Prostate gland (tissue), 2 donors: ENCODE measurements at regions not wholly inside any gene's neighbourhood (a gene's known extent, or its start where the extent isn't known, plus 50 kb on each side); places are given as distances from the start of the nearest gene placed in this dataset.

Experiments used
- DNase-seq: peaks from one replicate; pipeline ENCODE4 v3.0.0-alpha.2; 2019; ENCODE audit warnings: low spot score
- H3K27ac ChIP-seq, 2 donors: fragments of 200-600 bp; sonication (generic); 2 replicates each; pipeline ENCODE4 v1.5.1; 2017 to 2019
- H3K27me3 ChIP-seq: fragments of 200-600 bp; sonication (generic); replicated peaks from 2 replicates; pipeline ENCODE4 v1.5.1; 2019; ENCODE audit not compliant: insufficient read depth
- H3K36me3 ChIP-seq, 2 donors: fragments of 200-600 bp; sonication (generic); 1 replicate in 1 of 2; 2 replicates in 1 of 2; pipeline versions ENCODE4 v1.5.1 to v1.8.1; 2017 to 2019
- H3K4me1 ChIP-seq: fragments of 200-600 bp; sonication (generic); replicated peaks from 2 replicates; pipeline ENCODE4 v1.5.1; 2019
- H3K4me3 ChIP-seq, 2 donors: fragments of 200-600 bp; sonication (generic); 2 replicates each; pipeline ENCODE4 v1.5.1; 2017 to 2019
- H3K9me3 ChIP-seq: fragments of 200-600 bp; sonication (generic); 2 replicates; pipeline ENCODE4 v1.5.1; 2017
- CTCF ChIP-seq, 4 experiments: fragments of 200-600 bp in 2 of 4; fragments of 450-650 bp in 2 of 4; sonication (generic) in 2 of 4; IDR thresholded peaks; 1 replicate in 3 of 4; 2 replicates in 1 of 4; pipeline ENCODE4 v1.5.1; 2016 to 2019; ENCODE audit warnings: antibody characterized with exemption in 4 of 4, mild to moderate bottlenecking in 2 of 4, moderate library complexity in 2 of 4
- POLR2A ChIP-seq: fragments of 450-650 bp; IDR thresholded peaks from one replicate; pipeline ENCODE4 v1.6.1; 2016; ENCODE audit warnings: antibody characterized with exemption, mild to moderate bottlenecking
- POLR2AphosphoS5 ChIP-seq: sonication (generic); formaldehyde crosslinking; IDR thresholded peaks from one replicate; pipeline ENCODE4 v1.6.1; 2017; ENCODE audit warnings: antibody characterized with exemption
- WGBS: methylation state at CpG from one replicate; pipeline ENCODE4 v1.1.5; 2018; 5-methylcytosine and 5-hydroxymethylcytosine counted together
- intact Hi-C: fragments of 100-400 bp; cut with DNase I; formaldehyde crosslinking; loops from one replicate; pipeline ENCODE4 v1.14.2; 2022

DNA sequence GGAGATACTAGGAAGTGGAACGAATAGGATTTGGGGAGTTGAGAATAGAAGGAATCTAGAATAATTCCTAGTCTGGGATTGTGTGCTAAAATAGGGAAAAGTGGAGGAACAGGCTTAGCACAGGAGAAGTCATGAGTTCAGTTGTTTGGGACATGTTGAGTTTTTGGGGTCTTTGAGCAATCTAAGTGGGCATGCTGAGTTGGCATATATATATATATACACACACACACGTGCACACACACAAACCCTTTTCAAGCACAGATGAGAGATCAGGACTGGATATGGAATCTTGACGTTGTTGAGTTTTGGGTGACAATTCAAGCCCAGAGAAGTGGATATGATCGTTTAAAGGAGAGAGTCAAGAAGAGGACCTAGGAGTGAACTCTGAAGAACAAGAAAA, 168.2 kb upstream of the CHST9 start:
- no peaks in the 10 kb centered on the region for H3K9me3 ChIP-seq
- DNase-seq = no peak
- H3K27me3 ChIP-seq = no peaks in the 10 kb centered on the region
- H3K36me3 ChIP-seq = no peaks in the 10 kb centered on the region
- TF ChIP-seq CTCF (IDR thresholded peaks at IDR 0.05) (no peak), POLR2A (no peak), POLR2AphosphoS5 (no peak)
- 83% methylated on average over 4 of the region's 4 CpGs for WGBS
- H3K4me1 ChIP-seq = no peaks in the 10 kb centered on the region
- no peak overlapping the region for H3K4me3 ChIP-seq
- intact Hi-C loops = no loop called here
- H3K27ac ChIP-seq = no peak overlapping the region

GRCh38 chr18:27349284-27349882, 164.3 kb upstream of the CHST9 start:
- intact Hi-C loops = no loop called here
- TF ChIP-seq POLR2AphosphoS5 = no peak
- no peak for TF ChIP-seq CTCF (IDR thresholded peaks at IDR 0.05)
- no peak for TF ChIP-seq POLR2A
- Histone ChIP-seq H3K36me3 (no peaks in the 10 kb centered on the region), H3K27me3 (no peaks in the 10 kb centered on the region), H3K9me3 (no peaks in the 10 kb centered on the region), H3K4me1 (no peaks in the 10 kb centered on the region), H3K27ac (no peak overlapping the region), H3K4me3 (no peak overlapping the region)
- 84% methylated on average over 4 of the region's 4 CpGs for WGBS
- no peak for DNase-seq

- H3K4me1 ChIP-seq = no peaks in the 10 kb centered on the region
- no peaks in the 10 kb centered on the region for H3K9me3 ChIP-seq
- H3K27me3 ChIP-seq = no peaks in the 10 kb centered on the region
- DNase-seq = no peak
- intact Hi-C loops = no loop called here
- H3K4me3 ChIP-seq = no peak overlapping the region
- TF ChIP-seq POLR2AphosphoS5 (no peak), POLR2A (no peak), CTCF (IDR thresholded peaks at IDR 0.05) (no peak)
- H3K36me3 ChIP-seq = no peaks in the 10 kb centered on the region
- no peak overlapping the region for H3K27ac ChIP-seq
- 72% methylated on average over 1 of the region's 1 CpG for WGBS
These were observed 146.5 kb upstream of the CHST9 start for GRCh38 chr18:27331606-27332005.

DNA sequence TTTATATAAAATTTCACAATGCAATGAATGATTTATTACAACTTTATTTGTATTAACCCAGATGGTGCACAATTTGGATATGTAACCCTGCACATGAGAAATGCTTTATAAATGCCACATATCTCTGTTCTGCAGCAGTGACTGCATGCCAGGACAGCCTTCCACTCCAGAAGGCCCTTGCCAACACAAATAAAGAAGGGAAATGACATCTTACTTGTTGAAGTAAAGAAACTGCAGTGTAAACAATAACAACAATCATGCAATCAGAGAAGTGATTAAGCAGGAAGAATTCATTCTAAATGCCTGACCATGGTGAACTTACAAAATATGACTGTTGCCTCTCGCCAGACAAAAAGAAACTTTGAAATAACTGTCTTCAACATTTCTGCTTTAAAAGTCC, 129.9 kb upstream of the CHST9 start:
- H3K36me3 ChIP-seq = no peaks in the 10 kb centered on the region
- H3K9me3 ChIP-seq = no peaks in the 10 kb centered on the region
- no peaks in the 10 kb centered on the region for H3K4me1 ChIP-seq
- H3K27ac ChIP-seq = no peak overlapping the region
- H3K4me3 ChIP-seq = no peak overlapping the region
- WGBS = 34% methylated on average over 1 of the region's 1 CpG
- no peak for DNase-seq
- intact Hi-C loops = loop anchor here (10.0 kb wide), 1 partner anchor 50 kb away; no protein-coding TSS in a partner anchor
- H3K27me3 ChIP-seq = no peaks in the 10 kb centered on the region
- TF ChIP-seq POLR2AphosphoS5 (peak; percentile 13), CTCF (IDR thresholded peaks at IDR 0.05) (no peak), POLR2A (no peak)

DNA sequence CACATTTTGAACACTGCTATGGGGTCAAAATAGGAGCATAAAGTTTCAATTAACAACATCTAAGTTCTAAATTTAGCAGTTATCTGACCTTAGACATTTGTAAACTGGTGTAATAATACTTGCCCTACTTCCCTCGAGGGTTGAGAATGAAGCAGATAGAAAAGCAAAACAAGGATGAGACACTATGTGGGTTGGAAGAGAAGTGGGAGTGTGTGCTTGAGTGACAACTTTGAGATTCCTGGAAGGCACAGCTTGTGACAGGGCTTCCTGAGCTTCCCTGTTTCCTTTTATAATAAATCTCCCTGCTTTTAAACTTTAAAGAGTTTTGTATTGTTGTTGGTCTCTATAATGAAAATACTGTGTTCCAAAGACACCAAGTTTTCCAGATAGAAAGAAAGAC, 128.6 kb upstream of the CHST9 start:
- no peaks in the 10 kb centered on the region for H3K4me1 ChIP-seq
- TF ChIP-seq POLR2A = no peak
- H3K36me3 ChIP-seq = no peaks in the 10 kb centered on the region
- intact Hi-C loops = loop anchor here (10.0 kb wide), 1 partner anchor 51 kb away; no protein-coding TSS in a partner anchor
- WGBS = 33% methylated on average over 1 of the region's 1 CpG
- no peak overlapping the region for H3K4me3 ChIP-seq
- no peak overlapping the region for H3K27ac ChIP-seq
- no peaks in the 10 kb centered on the region for H3K27me3 ChIP-seq
- H3K9me3 ChIP-seq = no peaks in the 10 kb centered on the region
- no peak for DNase-seq
